Ishikawa (cell line): ENCODE measurements at regions not wholly inside any gene's neighbourhood (a gene's known extent, or its start where the extent isn't known, plus 50 kb on each side); places are given as distances from the start of the nearest gene placed in this dataset.

Experiments
- CREB1 ChIP-seq: IDR thresholded peaks from 2 replicates; pipeline ENCODE4 v1.6.1; 2012; ENCODE audit warnings: low read depth
- EP300 ChIP-seq: IDR thresholded peaks from 2 replicates; pipeline ENCODE4 v1.6.1; 2012; ENCODE audit warnings: borderline replicate concordance
- TF ChIP-seq, protein P1 (sequence below): IDR thresholded peaks from 2 replicates; pipeline ENCODE4 v1.6.1; 2012
- TF ChIP-seq, protein P2 (sequence below): IDR thresholded peaks from 2 replicates; pipeline ENCODE4 v1.6.1; 2012; ENCODE audit warnings: low read depth, mild to moderate bottlenecking

DNA sequence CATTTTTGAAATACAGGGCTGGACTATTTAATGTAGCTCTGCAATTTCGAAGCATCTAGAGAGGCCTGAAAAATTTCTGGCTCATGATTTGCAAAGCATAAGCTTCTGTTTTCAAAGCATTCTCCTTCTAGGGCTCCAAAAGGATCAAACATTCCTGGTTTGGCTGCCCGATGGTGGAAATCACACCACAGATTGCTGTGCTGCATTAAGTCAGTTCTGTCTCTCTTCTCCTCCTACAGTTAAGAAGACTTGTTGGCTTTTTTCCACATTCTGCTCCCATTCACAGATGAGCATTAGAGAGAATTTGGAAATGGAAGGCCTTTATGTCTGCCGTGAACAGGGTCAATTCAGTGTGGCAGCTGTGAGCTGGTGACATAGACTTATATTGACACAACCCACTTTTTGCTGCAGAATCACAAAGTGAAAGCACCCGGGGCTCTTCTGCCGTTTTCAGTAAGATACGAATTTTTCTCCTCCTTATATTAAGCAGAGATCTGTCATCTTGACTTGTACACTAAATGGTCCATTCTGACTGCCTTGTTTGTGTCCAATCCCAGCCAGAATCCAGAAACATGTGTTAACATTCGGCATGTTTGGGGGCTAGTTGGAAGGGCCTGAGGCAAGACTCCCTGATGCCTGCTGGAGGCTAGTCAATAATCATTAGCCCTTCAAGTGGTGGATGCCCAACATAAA, 330.8 kb upstream of the DEFB112 start:
- TF ChIP-seq, protein P1, sequence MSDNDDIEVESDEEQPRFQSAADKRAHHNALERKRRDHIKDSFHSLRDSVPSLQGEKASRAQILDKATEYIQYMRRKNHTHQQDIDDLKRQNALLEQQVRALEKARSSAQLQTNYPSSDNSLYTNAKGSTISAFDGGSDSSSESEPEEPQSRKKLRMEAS = no peak
- TF ChIP-seq CREB1 = no peak
- no peak for TF ChIP-seq EP300
- TF ChIP-seq, protein P2, sequence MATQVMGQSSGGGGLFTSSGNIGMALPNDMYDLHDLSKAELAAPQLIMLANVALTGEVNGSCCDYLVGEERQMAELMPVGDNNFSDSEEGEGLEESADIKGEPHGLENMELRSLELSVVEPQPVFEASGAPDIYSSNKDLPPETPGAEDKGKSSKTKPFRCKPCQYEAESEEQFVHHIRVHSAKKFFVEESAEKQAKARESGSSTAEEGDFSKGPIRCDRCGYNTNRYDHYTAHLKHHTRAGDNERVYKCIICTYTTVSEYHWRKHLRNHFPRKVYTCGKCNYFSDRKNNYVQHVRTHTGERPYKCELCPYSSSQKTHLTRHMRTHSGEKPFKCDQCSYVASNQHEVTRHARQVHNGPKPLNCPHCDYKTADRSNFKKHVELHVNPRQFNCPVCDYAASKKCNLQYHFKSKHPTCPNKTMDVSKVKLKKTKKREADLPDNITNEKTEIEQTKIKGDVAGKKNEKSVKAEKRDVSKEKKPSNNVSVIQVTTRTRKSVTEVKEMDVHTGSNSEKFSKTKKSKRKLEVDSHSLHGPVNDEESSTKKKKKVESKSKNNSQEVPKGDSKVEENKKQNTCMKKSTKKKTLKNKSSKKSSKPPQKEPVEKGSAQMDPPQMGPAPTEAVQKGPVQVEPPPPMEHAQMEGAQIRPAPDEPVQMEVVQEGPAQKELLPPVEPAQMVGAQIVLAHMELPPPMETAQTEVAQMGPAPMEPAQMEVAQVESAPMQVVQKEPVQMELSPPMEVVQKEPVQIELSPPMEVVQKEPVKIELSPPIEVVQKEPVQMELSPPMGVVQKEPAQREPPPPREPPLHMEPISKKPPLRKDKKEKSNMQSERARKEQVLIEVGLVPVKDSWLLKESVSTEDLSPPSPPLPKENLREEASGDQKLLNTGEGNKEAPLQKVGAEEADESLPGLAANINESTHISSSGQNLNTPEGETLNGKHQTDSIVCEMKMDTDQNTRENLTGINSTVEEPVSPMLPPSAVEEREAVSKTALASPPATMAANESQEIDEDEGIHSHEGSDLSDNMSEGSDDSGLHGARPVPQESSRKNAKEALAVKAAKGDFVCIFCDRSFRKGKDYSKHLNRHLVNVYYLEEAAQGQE = no peak
